ENCODE measurements at regions not wholly inside any gene's neighbourhood (a gene's known extent, or its start where the extent isn't known, plus 50 kb on each side); places are given as distances from the start of the nearest gene placed in this dataset.

DNA sequence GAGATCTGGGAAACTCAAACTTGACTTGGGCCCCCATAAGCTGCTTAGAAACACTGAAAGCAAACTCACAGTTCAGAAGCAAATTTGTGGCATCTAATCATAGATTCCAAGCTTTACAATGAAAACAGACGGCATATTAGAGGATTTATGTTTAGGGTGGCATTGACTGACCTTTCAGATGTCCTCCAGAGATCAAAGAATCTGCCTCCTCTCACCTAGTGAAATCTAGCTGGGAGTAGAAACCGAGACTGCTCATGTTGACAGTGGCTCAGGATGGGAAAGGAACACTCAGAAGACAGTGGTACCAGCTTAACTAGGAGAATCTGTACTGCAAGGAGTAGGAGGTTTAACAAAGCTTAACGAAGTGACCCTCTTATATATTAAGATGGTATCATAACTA, 345.0 kb downstream of the GXYLT1 start:
- H3K9me3 ChIP-seq (replicated peaks), result no peaks in the 10 kb centered on the region
- no peak overlapping the region for H3K4me3 ChIP-seq
- H3K27ac ChIP-seq (replicated peaks), result no peak overlapping the region
- H3K4me1 ChIP-seq, result no peaks in the 10 kb centered on the region
- TF ChIP-seq, protein P1, sequence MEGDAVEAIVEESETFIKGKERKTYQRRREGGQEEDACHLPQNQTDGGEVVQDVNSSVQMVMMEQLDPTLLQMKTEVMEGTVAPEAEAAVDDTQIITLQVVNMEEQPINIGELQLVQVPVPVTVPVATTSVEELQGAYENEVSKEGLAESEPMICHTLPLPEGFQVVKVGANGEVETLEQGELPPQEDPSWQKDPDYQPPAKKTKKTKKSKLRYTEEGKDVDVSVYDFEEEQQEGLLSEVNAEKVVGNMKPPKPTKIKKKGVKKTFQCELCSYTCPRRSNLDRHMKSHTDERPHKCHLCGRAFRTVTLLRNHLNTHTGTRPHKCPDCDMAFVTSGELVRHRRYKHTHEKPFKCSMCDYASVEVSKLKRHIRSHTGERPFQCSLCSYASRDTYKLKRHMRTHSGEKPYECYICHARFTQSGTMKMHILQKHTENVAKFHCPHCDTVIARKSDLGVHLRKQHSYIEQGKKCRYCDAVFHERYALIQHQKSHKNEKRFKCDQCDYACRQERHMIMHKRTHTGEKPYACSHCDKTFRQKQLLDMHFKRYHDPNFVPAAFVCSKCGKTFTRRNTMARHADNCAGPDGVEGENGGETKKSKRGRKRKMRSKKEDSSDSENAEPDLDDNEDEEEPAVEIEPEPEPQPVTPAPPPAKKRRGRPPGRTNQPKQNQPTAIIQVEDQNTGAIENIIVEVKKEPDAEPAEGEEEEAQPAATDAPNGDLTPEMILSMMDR (IDR thresholded peaks at IDR 0.05; ENCODE audit: borderline replicate concordance), result no peak
- H3K36me3 ChIP-seq, result no peaks in the 10 kb centered on the region
- no peak for DNase-seq
- intact Hi-C loops (cut with micrococcal nuclease), result no loop called here
- H3K27me3 ChIP-seq (ENCODE audit: low read depth), result no peaks in the 10 kb centered on the region

DNA sequence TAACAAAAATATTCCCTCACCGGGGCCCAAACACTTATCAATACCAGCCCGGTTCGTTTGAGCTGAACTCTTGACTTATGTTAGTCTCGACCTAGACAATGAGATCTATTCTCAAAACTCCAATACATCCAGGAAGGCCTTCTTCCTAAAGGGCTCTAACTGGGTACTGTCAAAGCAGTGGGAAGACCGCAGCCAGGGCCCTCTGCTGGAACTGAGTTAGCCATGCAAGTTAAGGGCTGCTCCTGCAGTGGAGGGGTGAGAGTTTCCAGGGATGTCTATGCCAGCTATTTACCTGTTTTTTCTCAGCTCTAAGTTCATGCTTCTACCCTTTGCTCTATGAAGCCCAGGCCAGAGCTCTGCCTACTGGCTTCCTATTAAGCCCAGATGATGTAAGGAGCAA, 348.8 kb downstream of the GXYLT1 start:
- intact Hi-C loops (cut with micrococcal nuclease), result no loop called here
- H3K27ac ChIP-seq (replicated peaks), result no peak overlapping the region
- H3K4me3 ChIP-seq, result no peak overlapping the region
- H3K27me3 ChIP-seq (ENCODE audit: low read depth), result no peaks in the 10 kb centered on the region
- TF ChIP-seq, protein P1 (IDR thresholded peaks at IDR 0.05; ENCODE audit: borderline replicate concordance), result no peak
- no peaks in the 10 kb centered on the region for H3K4me1 ChIP-seq
- DNase-seq, result no peak
- no peaks in the 10 kb centered on the region for H3K36me3 ChIP-seq
- peaks cover 19% of the 10 kb centered on the region for H3K9me3 ChIP-seq (replicated peaks)

DNA sequence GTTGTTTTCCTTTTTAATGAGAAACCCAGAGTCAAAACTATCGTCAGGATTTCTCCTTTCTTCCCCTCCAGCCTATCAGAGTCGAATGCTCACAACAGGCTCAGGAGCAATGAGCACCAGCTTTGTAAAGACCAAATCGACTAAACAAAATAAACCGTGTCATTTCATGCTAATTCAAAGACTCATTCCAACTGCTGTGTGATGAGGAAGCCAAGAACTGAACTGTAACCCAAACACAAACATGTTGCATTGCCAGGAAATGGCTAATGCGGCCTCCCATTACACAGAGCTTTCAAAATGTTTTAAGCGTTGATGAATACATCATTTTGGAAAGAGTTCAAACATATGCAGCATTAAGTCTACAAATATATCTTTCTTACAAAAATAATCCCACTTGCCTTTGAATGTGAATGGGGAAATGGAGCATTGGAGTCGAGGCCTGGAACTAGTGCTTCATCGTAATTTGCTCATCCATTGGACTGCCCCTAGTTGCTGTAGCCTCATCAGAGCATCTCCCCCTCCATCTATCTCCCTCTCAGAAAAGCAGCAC, 349.5 kb downstream of the GXYLT1 start:
- TF ChIP-seq, protein P1 (IDR thresholded peaks at IDR 0.05; ENCODE audit: borderline replicate concordance), result no peak
- intact Hi-C loops (cut with micrococcal nuclease), result no loop called here
- H3K9me3 ChIP-seq (replicated peaks), result peaks cover 27% of the 10 kb centered on the region
- no peaks in the 10 kb centered on the region for H3K27me3 ChIP-seq (ENCODE audit: low read depth)
- no peak overlapping the region for H3K27ac ChIP-seq (replicated peaks)
- no peaks in the 10 kb centered on the region for H3K36me3 ChIP-seq
- H3K4me3 ChIP-seq, result no peak overlapping the region
- H3K4me1 ChIP-seq, result no peaks in the 10 kb centered on the region
- no peak for DNase-seq

DNA sequence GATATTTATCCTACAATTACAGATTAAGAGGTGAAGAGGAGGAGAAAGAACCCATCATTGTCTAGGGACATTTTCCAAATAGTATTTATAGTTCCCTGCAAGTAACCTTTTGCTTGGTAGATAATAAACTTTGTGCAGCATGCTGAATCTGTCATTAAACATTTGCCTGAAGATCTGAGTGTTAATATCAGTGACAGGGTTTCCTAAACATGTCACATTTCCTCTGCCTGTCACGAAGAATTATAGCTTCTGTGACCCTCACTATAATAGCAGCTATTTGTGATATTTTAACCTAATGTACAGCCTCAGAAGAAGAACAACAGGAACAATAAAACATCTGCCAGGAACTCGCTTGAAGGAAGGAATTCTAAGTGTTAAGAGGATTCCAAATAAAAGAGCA, 350.3 kb downstream of the GXYLT1 start:
- Histone ChIP-seq H3K4me1 (no peaks in the 10 kb centered on the region), H3K9me3 (replicated peaks) (peaks cover 27% of the 10 kb centered on the region), H3K36me3 (no peaks in the 10 kb centered on the region), H3K27ac (replicated peaks) (no peak overlapping the region), H3K4me3 (no peak overlapping the region), H3K27me3 (ENCODE audit: low read depth) (no peaks in the 10 kb centered on the region)
- no peak for DNase-seq
- TF ChIP-seq, protein P1 (IDR thresholded peaks at IDR 0.05; ENCODE audit: borderline replicate concordance), result no peak
- intact Hi-C loops (cut with micrococcal nuclease), result no loop called here

DNA sequence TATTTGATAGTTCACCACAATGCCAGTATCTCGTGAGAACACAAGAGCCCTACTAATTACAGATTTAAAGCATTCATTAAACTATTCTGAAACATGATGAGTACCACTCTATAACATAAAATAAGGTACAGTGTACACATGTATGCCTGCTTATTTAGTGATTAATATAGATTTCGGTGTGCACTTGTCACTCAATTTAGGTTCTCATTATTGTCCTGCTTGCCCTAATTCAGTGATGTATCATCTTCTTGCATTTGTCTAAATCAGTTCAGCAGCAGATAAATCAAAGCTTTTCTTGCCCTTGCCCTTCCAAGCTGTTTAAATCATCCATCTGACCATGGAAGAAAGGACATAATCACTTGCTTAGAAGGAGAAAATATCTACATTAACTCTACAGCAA, 359.7 kb downstream of the GXYLT1 start:
- H3K27me3 ChIP-seq (ENCODE audit: low read depth), result no peaks in the 10 kb centered on the region
- no peak for DNase-seq
- intact Hi-C loops (cut with micrococcal nuclease), result no loop called here
- H3K36me3 ChIP-seq, result no peaks in the 10 kb centered on the region
- TF ChIP-seq, protein P1 (IDR thresholded peaks at IDR 0.05; ENCODE audit: borderline replicate concordance), result no peak
- H3K27ac ChIP-seq (replicated peaks), result no peak overlapping the region
- H3K4me1 ChIP-seq, result no peaks in the 10 kb centered on the region
- H3K9me3 ChIP-seq (replicated peaks), result no peaks in the 10 kb centered on the region
- no peak overlapping the region for H3K4me3 ChIP-seq
